Endothelial cell of umbilical vein (primary cell): ENCODE measurements at regions not wholly inside any gene's neighbourhood (a gene's known extent, or its start where the extent isn't known, plus 50 kb on each side); places are given as distances from the start of the nearest gene placed in this dataset.

ENCODE experiments used
- BruUV-seq: library from RNA; stranded (reverse); fragments of 400-500 nt; replicated peaks from 2 replicates; lab custom pipeline; 2021; lab: Mats Ljungman, UMichigan
- CTCF ChIA-PET: fragments of 300-600, 350-600 bp; sonication (Branson Sonifier 250); formaldehyde crosslinking; loops from one replicate; lab custom pipeline; 2021; ENCODE audit warnings: antibody characterized with exemption, inconsistent platforms; lab: Charles Lee
- POLR2A ChIA-PET: fragments of 300-600, 350-600 bp; sonication (Branson Sonifier 250); formaldehyde crosslinking; loops from one replicate; lab custom pipeline; 2021; ENCODE audit warnings: antibody characterized with exemption, inconsistent platforms; lab: Charles Lee
- DNase-seq: peaks from one replicate; pipeline ENCODE4 v3.0.0-alpha.2; 2011; ENCODE audit warnings: low read depth, low spot score
- FAIRE-seq: peaks from 2 replicates; lab custom pipeline; 2011; peaks lifted over from hg19 to GRCh38; lab: Jason Lieb, UNC
- H2AFZ ChIP-seq: 2 replicates; pipeline ENCODE4 v1.6.0; 2012; ENCODE audit warnings: low read depth, low read length, control low read depth, inconsistent platforms
- H3K27ac ChIP-seq: 2 replicates; pipeline ENCODE4 v1.5.1; 2011; ENCODE audit warnings: low read depth, mild to moderate bottlenecking, control low read depth, low read length, moderate library complexity; ENCODE audit not compliant: insufficient read depth
- H3K27me3 ChIP-seq, 2 experiments: 2 replicates each; pipeline versions ENCODE4 v1.6.0 to v1.6.1; 2011; ENCODE audit warnings: low read length in 2 of 2, mixed read lengths in 1 of 2; ENCODE audit not compliant: control insufficient read depth in 2 of 2, insufficient read depth in 2 of 2
- H3K36me3 ChIP-seq, 2 experiments: 2 replicates in 1 of 2; 3 replicates in 1 of 2; pipeline ENCODE4 v1.5.1; 2011; ENCODE audit warnings: low read length in 2 of 2, mild to moderate bottlenecking in 1 of 2, moderate library complexity in 1 of 2; ENCODE audit not compliant: control insufficient read depth in 2 of 2, insufficient read depth in 2 of 2; ENCODE audit errors: extremely low read depth in 1 of 2
- H3K4me1 ChIP-seq: 3 replicates; pipeline ENCODE4 v1.5.1; 2011; ENCODE audit warnings: mild to moderate bottlenecking, low read length; ENCODE audit not compliant: control insufficient read depth, insufficient read depth; ENCODE audit errors: extremely low read depth
- H3K4me2 ChIP-seq: 2 replicates; pipeline ENCODE4 v1.6.1; 2011; ENCODE audit warnings: low read length, control low read depth, mixed read lengths; ENCODE audit not compliant: insufficient read depth
- H3K4me3 ChIP-seq, 3 experiments: fragments of 200-600 bp in 1 of 3; sonication (generic), shearing (Covaris generic) in 1 of 3; replicated peaks in 1 of 3; 2 replicates each; pipeline ENCODE4 v1.5.1; 2011 to 2016; ENCODE audit warnings: control low read depth in 3 of 3, low read length in 3 of 3, mild to moderate bottlenecking in 2 of 3, inconsistent platforms in 1 of 3, low read depth in 1 of 3, moderate library complexity in 1 of 3; ENCODE audit not compliant: insufficient read depth in 1 of 3
- H3K79me2 ChIP-seq: 2 replicates; pipeline ENCODE4 v1.6.0; 2012; ENCODE audit warnings: low read length, inconsistent platforms; ENCODE audit not compliant: control insufficient read depth, insufficient read depth
- H3K9ac ChIP-seq: replicated peaks from 2 replicates; pipeline ENCODE3; 2011; ENCODE audit warnings: low read length, control low read depth; ENCODE audit not compliant: insufficient read depth; ENCODE audit errors: extremely low read depth
- H3K9me1 ChIP-seq: replicated peaks from 3 replicates; pipeline ENCODE4 v1.6.0; 2011; ENCODE audit warnings: mild to moderate bottlenecking, low read length; ENCODE audit not compliant: control insufficient read depth, insufficient read depth; ENCODE audit errors: extremely low read depth
- H3K9me3 ChIP-seq: replicated peaks from 2 replicates; pipeline ENCODE4 v1.5.1; 2012; ENCODE audit warnings: low read length, inconsistent platforms; ENCODE audit not compliant: control insufficient read depth, insufficient read depth
- H4K20me1 ChIP-seq: replicated peaks from 2 replicates; pipeline ENCODE3; 2011; ENCODE audit warnings: mild to moderate bottlenecking, low read length; ENCODE audit not compliant: control insufficient read depth, insufficient read depth; ENCODE audit errors: extremely low read depth
- CTCF ChIP-seq, 2 donors: IDR thresholded peaks; 1 replicate in 1 of 2; 2 replicates in 1 of 2; pipeline ENCODE4 v1.5.1; 2011; ENCODE audit warnings: low read length in 2 of 2, mild to moderate bottlenecking in 2 of 2, moderate library complexity in 2 of 2, control low read depth in 1 of 2, inconsistent platforms in 1 of 2, low read depth in 1 of 2; ENCODE audit not compliant: insufficient read depth in 1 of 2; ENCODE audit errors: extremely low read depth in 1 of 2
- EZH2 ChIP-seq: IDR thresholded peaks from 2 replicates; pipeline ENCODE4 v1.6.1; 2012; ENCODE audit warnings: borderline replicate concordance, low read depth, mild to moderate bottlenecking, moderate library complexity, low read length, inconsistent platforms; ENCODE audit not compliant: severe bottlenecking
- FOS ChIP-seq: IDR thresholded peaks from 2 replicates; pipeline ENCODE4 v1.6.1; 2011; ENCODE audit warnings: mild to moderate bottlenecking, low read length, moderate library complexity, borderline replicate concordance; ENCODE audit not compliant: insufficient read depth
- GATA2 ChIP-seq: IDR thresholded peaks from 2 replicates; pipeline ENCODE4 v1.7.0; 2011; ENCODE audit warnings: low read depth, mild to moderate bottlenecking, moderate library complexity, mixed read lengths, low read length; ENCODE audit not compliant: insufficient read length, insufficient read depth
- JUN ChIP-seq: IDR thresholded peaks from 2 replicates; pipeline ENCODE4 v1.6.1; 2011; ENCODE audit warnings: borderline replicate concordance, low read depth; ENCODE audit not compliant: insufficient read length, insufficient read depth
- MAX ChIP-seq: IDR thresholded peaks from 2 replicates; pipeline ENCODE4 v1.6.1; 2011; ENCODE audit not compliant: insufficient read depth, insufficient read length
- MYC ChIP-seq: IDR thresholded peaks from one replicate; pipeline ENCODE4 v1.6.1; 2011; ENCODE audit warnings: mild to moderate bottlenecking, low read depth, low read length
- POLR2A ChIP-seq: IDR thresholded peaks from 2 replicates; pipeline ENCODE4 v1.6.1; 2012; ENCODE audit warnings: low read depth, mild to moderate bottlenecking, control low read depth, low read length
- POLR2AphosphoS5 ChIP-seq: IDR thresholded peaks from 2 replicates; pipeline ENCODE4 v1.6.1; 2012; ENCODE audit warnings: low read depth, mild to moderate bottlenecking, control low read depth, low read length, moderate library complexity; ENCODE audit not compliant: insufficient read depth
- dilution Hi-C: fragments of 300-500 bp; cut with MboI; formaldehyde crosslinking; loops from one replicate; pipeline ENCODE4 v1.15.0; 2019; ENCODE audit warnings: low sequenced_read_pairs; ENCODE audit not compliant: extremely low pct_ligation_motif_present
- intact Hi-C: fragments of 100-400 bp; cut with micrococcal nuclease; formaldehyde crosslinking; loops from one replicate; pipeline ENCODE4 v1.10.0; 2022

GRCh38 chr16:26594666-26595065 lies 472.1 kb upstream of the C16orf82 start:
- CTCF ChIA-PET, result no interaction called here
- no TSS peak for BruUV-seq
- POLR2A ChIA-PET, result no interaction called here

More at GRCh38 chr16:26594666-26595065, 472.1 kb upstream of the C16orf82 start:
- intact Hi-C loops, result no loop called here
- H2AFZ ChIP-seq, result no peak overlapping the region
- no peaks in the 10 kb centered on the region for H3K36me3 ChIP-seq
- dilution Hi-C loops, result no loop called here
- H4K20me1 ChIP-seq, result no peaks in the 10 kb centered on the region
- no peaks in the 10 kb centered on the region for H3K27me3 ChIP-seq
- H3K9me3 ChIP-seq, result peaks cover 3% of the 10 kb centered on the region
- H3K79me2 ChIP-seq, result no peaks in the 10 kb centered on the region
- no peak for FAIRE-seq
- no peak overlapping the region for H3K4me2 ChIP-seq
- no peaks in the 10 kb centered on the region for H3K4me1 ChIP-seq
- no peak for DNase-seq
- no peak overlapping the region for H3K4me3 ChIP-seq
- H3K9me1 ChIP-seq, result no peaks in the 10 kb centered on the region
- no peak overlapping the region for H3K9ac ChIP-seq
- H3K27ac ChIP-seq, result no peak overlapping the region
- TF ChIP-seq EZH2 (no peak), FOS (no peak), JUN (no peak), MAX (no peak), GATA2 (no peak), MYC (no peak), POLR2AphosphoS5 (no peak), CTCF (IDR thresholded peaks at IDR 0.05; ENCODE audit: extremely low read depth in 1 of 2, insufficient read depth in 1 of 2, low read depth in 1 of 2, low read length in 2 of 2) (no peak), POLR2A (no peak)
